ENCODE measurements at regions not wholly inside any gene's neighbourhood (a gene's known extent, or its start where the extent isn't known, plus 50 kb on each side); places are given as distances from the start of the nearest gene placed in this dataset.

DNA sequence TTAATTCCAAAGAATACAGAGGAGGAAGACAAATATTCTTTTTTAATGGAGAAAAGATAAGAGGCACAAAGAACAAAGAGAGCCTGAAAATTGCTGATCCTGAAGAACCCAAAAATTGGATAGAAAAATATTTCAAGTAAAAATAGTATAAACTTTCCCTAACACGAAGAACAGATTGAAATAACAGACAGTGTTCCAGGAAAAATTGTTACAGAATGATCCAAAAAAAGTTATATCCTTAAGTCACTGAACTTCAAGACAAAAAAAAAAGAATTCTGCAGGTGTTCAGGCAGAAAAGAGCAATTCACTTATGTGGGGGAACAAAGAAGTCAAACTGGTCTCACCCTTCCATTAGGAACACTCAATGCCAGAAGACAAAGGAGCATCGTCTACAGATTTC is 160.2 kb downstream of the KLF12 start:
- no peak for DNase-seq (ENCODE audit: low spot score)
- no peak overlapping the region for H3K27ac ChIP-seq
- CTCF ChIA-PET: no interaction called here
- POLR2A ChIA-PET (ENCODE audit: low non-redundant PET): no interaction called here
- TF ChIP-seq, protein P1, sequence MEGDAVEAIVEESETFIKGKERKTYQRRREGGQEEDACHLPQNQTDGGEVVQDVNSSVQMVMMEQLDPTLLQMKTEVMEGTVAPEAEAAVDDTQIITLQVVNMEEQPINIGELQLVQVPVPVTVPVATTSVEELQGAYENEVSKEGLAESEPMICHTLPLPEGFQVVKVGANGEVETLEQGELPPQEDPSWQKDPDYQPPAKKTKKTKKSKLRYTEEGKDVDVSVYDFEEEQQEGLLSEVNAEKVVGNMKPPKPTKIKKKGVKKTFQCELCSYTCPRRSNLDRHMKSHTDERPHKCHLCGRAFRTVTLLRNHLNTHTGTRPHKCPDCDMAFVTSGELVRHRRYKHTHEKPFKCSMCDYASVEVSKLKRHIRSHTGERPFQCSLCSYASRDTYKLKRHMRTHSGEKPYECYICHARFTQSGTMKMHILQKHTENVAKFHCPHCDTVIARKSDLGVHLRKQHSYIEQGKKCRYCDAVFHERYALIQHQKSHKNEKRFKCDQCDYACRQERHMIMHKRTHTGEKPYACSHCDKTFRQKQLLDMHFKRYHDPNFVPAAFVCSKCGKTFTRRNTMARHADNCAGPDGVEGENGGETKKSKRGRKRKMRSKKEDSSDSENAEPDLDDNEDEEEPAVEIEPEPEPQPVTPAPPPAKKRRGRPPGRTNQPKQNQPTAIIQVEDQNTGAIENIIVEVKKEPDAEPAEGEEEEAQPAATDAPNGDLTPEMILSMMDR (conservative IDR thresholded peaks at IDR 0.05; ENCODE audit: low read depth): no peak

DNA sequence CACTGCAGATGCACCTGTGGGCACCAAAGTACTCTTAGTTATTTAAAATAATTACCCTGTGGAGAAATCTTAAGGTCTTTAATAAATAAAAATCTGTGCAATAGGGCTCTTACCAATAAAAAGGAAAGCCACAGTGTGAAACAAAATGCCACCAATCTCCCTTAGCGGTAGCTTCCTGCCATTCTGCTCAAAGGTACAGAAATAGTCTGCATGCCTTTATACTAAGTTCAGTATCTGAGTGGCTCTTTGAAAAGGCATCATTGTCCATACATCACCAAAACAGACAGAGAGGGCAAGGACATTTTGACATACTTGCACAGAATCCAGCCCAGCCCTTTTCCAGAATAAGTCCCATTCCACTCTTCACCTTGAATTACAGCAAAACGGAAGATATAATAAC is 161.0 kb downstream of the KLF12 start:
- TF ChIP-seq, protein P1 (conservative IDR thresholded peaks at IDR 0.05; ENCODE audit: low read depth): no peak
- ChIA-PET CTCF (no interaction called here), POLR2A (ENCODE audit: low non-redundant PET) (no interaction called here)
- H3K27ac ChIP-seq: no peak overlapping the region
- no peak for DNase-seq (ENCODE audit: low spot score)

DNA sequence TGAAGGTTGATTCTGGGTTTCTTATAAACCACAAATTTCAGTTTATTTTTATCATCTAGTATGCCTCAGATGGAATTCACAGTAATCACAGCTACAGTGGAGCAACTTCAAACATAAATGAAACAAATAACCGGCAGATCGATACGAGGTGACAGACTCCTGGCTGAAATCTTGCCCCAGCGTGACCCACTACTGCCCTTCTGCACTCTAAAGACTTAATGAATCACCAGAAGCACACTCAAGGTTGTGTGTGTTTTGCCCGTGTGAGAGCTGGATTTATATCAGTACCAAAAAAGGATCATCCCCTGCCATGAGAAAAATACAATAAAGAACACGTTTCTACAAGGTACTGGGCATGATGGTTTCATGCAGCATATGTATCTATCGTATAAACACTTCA is 161.7 kb downstream of the KLF12 start:
- no peak overlapping the region for H3K27ac ChIP-seq
- POLR2A ChIA-PET (ENCODE audit: low non-redundant PET): no interaction called here
- TF ChIP-seq, protein P1 (conservative IDR thresholded peaks at IDR 0.05; ENCODE audit: low read depth): no peak
- no peak for DNase-seq (ENCODE audit: low spot score)
- CTCF ChIA-PET: no interaction called here

DNA sequence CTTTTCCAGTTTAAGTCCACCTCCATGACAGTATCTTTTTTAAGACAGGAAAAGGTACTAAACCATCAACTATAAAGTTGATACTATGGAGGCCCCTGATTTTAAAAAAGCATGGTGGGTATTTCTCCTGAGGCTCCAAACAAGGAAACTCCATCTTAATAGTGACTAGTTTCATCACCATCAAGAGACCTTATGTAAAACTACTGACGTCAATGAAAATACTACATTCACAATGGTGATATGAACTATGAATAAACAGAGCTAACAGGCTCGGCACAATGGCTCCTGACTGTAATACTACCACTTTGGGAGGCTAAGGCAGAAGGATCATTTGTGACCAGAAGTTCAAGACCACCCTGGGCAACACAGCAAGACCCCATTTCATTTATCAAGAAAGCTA is 162.7 kb downstream of the KLF12 start:
- no peak overlapping the region for H3K27ac ChIP-seq
- TF ChIP-seq, protein P1 (conservative IDR thresholded peaks at IDR 0.05; ENCODE audit: low read depth): no peak
- ChIA-PET POLR2A (ENCODE audit: low non-redundant PET) (no interaction called here), CTCF (no interaction called here)
- DNase-seq (ENCODE audit: low spot score): no peak

DNA sequence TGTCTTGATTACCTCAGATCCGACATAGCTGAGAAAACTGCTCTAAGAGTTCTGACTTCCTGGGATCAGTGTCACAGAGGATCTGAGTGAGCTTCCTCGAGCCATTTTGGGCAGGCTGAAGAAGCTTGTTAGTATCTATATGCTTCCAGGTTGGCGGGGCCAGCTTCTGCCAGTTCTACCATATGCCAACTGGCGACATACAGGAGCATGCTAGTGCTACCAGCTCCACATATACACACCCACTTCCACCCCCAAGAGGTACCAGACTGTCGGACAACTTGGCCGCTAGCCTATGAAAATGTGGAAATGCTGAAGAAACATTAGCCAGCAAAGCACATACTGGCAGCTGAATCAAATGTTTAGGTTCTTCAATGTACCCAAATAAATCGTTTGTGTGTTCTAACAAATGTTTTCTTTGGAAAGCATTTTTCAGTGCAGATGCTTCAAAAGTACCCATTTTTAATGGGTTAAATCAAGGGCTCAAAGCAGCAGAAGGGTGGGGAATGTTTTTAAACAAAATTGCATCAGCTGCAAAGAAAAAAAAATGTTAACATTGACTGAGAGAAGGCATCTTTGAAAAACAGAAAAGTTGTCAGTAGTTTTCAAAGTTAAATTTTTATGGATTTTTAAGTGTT is 163.7 kb downstream of the KLF12 start:
- TF ChIP-seq, protein P1 (conservative IDR thresholded peaks at IDR 0.05; ENCODE audit: low read depth): no peak
- no peak overlapping the region for H3K27ac ChIP-seq
- no peak for DNase-seq (ENCODE audit: low spot score)
- POLR2A ChIA-PET (ENCODE audit: low non-redundant PET): no interaction called here
- CTCF ChIA-PET: no interaction called here

DNA sequence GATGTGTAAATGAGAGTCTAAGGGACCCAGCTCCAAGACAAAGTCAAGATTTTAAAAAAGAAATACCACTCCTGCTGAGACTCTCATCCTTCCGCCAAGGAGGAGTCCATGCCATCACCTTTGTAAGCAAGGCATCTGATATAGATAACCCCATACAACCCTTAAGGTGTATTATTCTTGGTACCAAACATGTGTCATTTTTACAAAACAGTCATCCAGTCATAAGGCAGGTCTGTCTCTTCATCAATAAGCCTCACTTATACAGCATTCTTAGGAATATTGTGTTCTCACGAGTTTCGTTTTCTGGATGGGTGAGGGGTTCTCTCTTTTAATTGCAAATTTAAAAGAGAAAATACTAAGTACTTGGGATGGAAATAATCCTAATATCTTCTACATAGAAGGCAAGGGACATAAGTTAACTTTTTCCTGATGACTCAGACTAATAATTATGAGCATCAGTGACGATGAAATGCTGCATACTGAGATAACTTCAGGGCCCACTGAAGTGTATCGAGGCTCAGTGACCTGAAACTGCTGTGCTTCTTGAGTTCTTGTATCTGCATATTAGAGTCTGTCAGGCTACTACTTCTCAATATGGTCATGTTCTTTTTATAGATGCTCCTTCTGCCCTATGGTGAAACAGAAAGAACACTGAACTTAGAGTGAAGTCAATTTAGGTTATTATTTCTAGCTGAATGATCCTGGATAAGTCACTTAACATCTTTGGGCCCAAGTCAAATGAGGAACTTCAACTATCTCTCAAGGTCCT is 166.6 kb downstream of the KLF12 start:
- no peak overlapping the region for H3K27ac ChIP-seq
- ChIA-PET CTCF (interaction anchor here (0.7 kb wide), 1 partner anchor 12 kb away, joined by 3 read pairs; no protein-coding TSS in a partner anchor), POLR2A (ENCODE audit: low non-redundant PET) (no interaction called here)
- TF ChIP-seq, protein P1 (conservative IDR thresholded peaks at IDR 0.05; ENCODE audit: low read depth): no peak
- no peak for DNase-seq (ENCODE audit: low spot score)

Measured in RWPE1 (cell line).